OCI-LY7 (cell line): ENCODE measurements at regions not wholly inside any gene's neighbourhood (a gene's known extent, or its start where the extent isn't known, plus 50 kb on each side); places are given as distances from the start of the nearest gene placed in this dataset.

Source experiments
- BruUV-seq: library from RNA; stranded (reverse); fragments of 400-500 nt; replicated peaks from 2 replicates; lab custom pipeline; 2021; lab: Mats Ljungman, UMichigan
- CTCF ChIA-PET: fragments of 300-600 bp; sonication (Branson Sonifier 250); formaldehyde crosslinking; loops from one replicate; lab custom pipeline; 2022; ENCODE audit warnings: antibody characterized with exemption; ENCODE audit not compliant: unreplicated experiment; lab: Charles Lee
- POLR2A ChIA-PET: fragments of 300-600 bp; sonication (Branson Sonifier 250); formaldehyde crosslinking; loops from one replicate; lab custom pipeline; 2022; ENCODE audit warnings: antibody characterized with exemption; lab: Charles Lee
- DNase-seq: peaks from one replicate; pipeline ENCODE4 v3.0.0-alpha.2; 2015; ENCODE audit warnings: low spot score
- H2AFZ ChIP-seq: fragments of 200-600 bp; sonication (generic), shearing (Covaris generic); 2 replicates; pipeline ENCODE4 v1.6.1; 2014; ENCODE audit warnings: mild to moderate bottlenecking, antibody characterized with exemption, low read length, moderate library complexity
- H3K27ac ChIP-seq: fragments of 200-600 bp; sonication (generic); 2 replicates; pipeline ENCODE4 v1.5.1; 2014; ENCODE audit warnings: mixed run types, low read depth, mild to moderate bottlenecking, moderate library complexity, low read length, inconsistent platforms; ENCODE audit not compliant: poor library complexity, severe bottlenecking
- H3K36me3 ChIP-seq: fragments of 200-600 bp; sonication (generic); 2 replicates; pipeline ENCODE4 v1.6.1; 2014; ENCODE audit warnings: mild to moderate bottlenecking, antibody characterized with exemption, low read length, moderate library complexity, mixed read lengths; ENCODE audit not compliant: insufficient read depth
- H3K4me1 ChIP-seq: fragments of 200-600 bp; sonication (generic); 2 replicates; pipeline ENCODE4 v1.5.1; 2014; ENCODE audit warnings: mild to moderate bottlenecking, low read length; ENCODE audit not compliant: insufficient read depth, poor library complexity, severe bottlenecking
- H3K4me2 ChIP-seq: fragments of 200-600 bp; sonication (generic); 2 replicates; pipeline ENCODE4 v1.6.1; 2014; ENCODE audit warnings: mild to moderate bottlenecking, low read length
- H3K4me3 ChIP-seq: fragments of 200-600 bp; sonication (generic); 2 replicates; pipeline ENCODE4 v1.5.1; 2014; ENCODE audit warnings: mild to moderate bottlenecking, low read depth, low read length; ENCODE audit not compliant: poor library complexity, severe bottlenecking
- H3K79me2 ChIP-seq: fragments of 200-600 bp; sonication (generic); 2 replicates; pipeline ENCODE4 v1.6.1; 2016; ENCODE audit warnings: low read depth, mild to moderate bottlenecking, low read length, moderate library complexity, mixed read lengths; ENCODE audit not compliant: insufficient read depth
- H3K9me2 ChIP-seq: fragments of 200-600 bp; sonication (generic); 2 replicates; pipeline ENCODE4 v1.6.1; 2016; ENCODE audit warnings: mild to moderate bottlenecking, low read length, mixed read lengths; ENCODE audit not compliant: insufficient read depth
- H3K9me3 ChIP-seq: fragments of 200-600 bp; sonication (generic); 2 replicates; pipeline ENCODE4 v1.6.1; 2014; ENCODE audit warnings: mild to moderate bottlenecking, mixed run types, low read length, mixed read lengths
- H4K20me1 ChIP-seq: fragments of 200-600 bp; sonication (generic); 2 replicates; pipeline ENCODE4 v1.6.1; 2014; ENCODE audit warnings: mild to moderate bottlenecking, antibody characterized with exemption, low read length, moderate library complexity, mixed read lengths; ENCODE audit not compliant: insufficient read depth
- CTCF ChIP-seq: fragments of 200-600 bp; sonication (generic); conservative IDR thresholded peaks from 2 replicates; pipeline ENCODE4 v1.5.1; 2014; ENCODE audit warnings: mild to moderate bottlenecking, antibody characterized with exemption, low read length, moderate library complexity, mixed read lengths
- EZH2phosphoT487 ChIP-seq: fragments of 200-600 bp; sonication (generic); IDR thresholded peaks from 2 replicates; pipeline ENCODE4 v1.6.1; 2018; ENCODE audit warnings: low read depth, borderline replicate concordance, mild to moderate bottlenecking, mixed run types, antibody characterized with exemption, low read length, moderate library complexity, mixed read lengths
- intact Hi-C: fragments of 100-400 bp; cut with micrococcal nuclease; formaldehyde crosslinking; loops from one replicate; pipeline ENCODE4 v1.10.0; 2022; ENCODE audit not compliant: unreplicated experiment

- H4K20me1 ChIP-seq = no peaks in the 10 kb centered on the region
- no peak overlapping the region for H3K4me2 ChIP-seq
- H2AFZ ChIP-seq = no peak overlapping the region
- no peak for DNase-seq
- ChIA-PET POLR2A (interaction anchor here (0.6 kb wide), 1 partner anchor 109 kb away, joined by 5 read pairs; no protein-coding TSS in a partner anchor), CTCF (interaction anchor here (0.6 kb wide), 1 partner anchor 126 kb away, joined by 3 read pairs; no protein-coding TSS in a partner anchor)
- intact Hi-C loops = no loop called here
- no TSS peak for BruUV-seq
- no peaks in the 10 kb centered on the region for H3K4me1 ChIP-seq
- no peaks in the 10 kb centered on the region for H3K9me2 ChIP-seq
- H3K27ac ChIP-seq = no peak overlapping the region
- no peaks in the 10 kb centered on the region for H3K79me2 ChIP-seq
- no peak for TF ChIP-seq CTCF
- TF ChIP-seq EZH2phosphoT487 = no peak
- H3K4me3 ChIP-seq = no peak overlapping the region
- no peaks in the 10 kb centered on the region for H3K36me3 ChIP-seq
- H3K9me3 ChIP-seq = no peaks in the 10 kb centered on the region
Observed at GRCh38 chr10:3535001-3535400, 250.0 kb downstream of the KLF6 start.

GRCh38 chr10:3534433-3534832, 250.6 kb downstream of the KLF6 start:
- Histone ChIP-seq H3K4me1 (no peaks in the 10 kb centered on the region), H4K20me1 (no peaks in the 10 kb centered on the region), H3K9me2 (no peaks in the 10 kb centered on the region), H3K27ac (no peak overlapping the region), H2AFZ (no peak overlapping the region), H3K4me3 (no peak overlapping the region), H3K36me3 (no peaks in the 10 kb centered on the region), H3K4me2 (no peak overlapping the region), H3K79me2 (no peaks in the 10 kb centered on the region), H3K9me3 (no peaks in the 10 kb centered on the region)
- intact Hi-C loops = no loop called here
- POLR2A ChIA-PET = interaction anchor here (0.6 to 0.9 kb wide), 3 partner anchors 9 to 109 kb away, joined by 3 to 5 read pairs (median 3); no protein-coding TSS in a partner anchor
- CTCF ChIA-PET = no interaction called here
- no TSS peak for BruUV-seq
- no peak for TF ChIP-seq CTCF
- no peak for TF ChIP-seq EZH2phosphoT487
- DNase-seq = no peak

GRCh38 chr10:3533296-3533695, 251.7 kb downstream of the KLF6 start:
- no peaks in the 10 kb centered on the region for H3K79me2 ChIP-seq
- no peaks in the 10 kb centered on the region for H3K4me1 ChIP-seq
- no peaks in the 10 kb centered on the region for H4K20me1 ChIP-seq
- H3K9me3 ChIP-seq = no peaks in the 10 kb centered on the region
- TF ChIP-seq CTCF (no peak), EZH2phosphoT487 (no peak)
- H3K4me3 ChIP-seq = no peak overlapping the region
- no peak for DNase-seq
- H3K9me2 ChIP-seq = no peaks in the 10 kb centered on the region
- H3K27ac ChIP-seq = no peak overlapping the region
- intact Hi-C loops = no loop called here
- H3K4me2 ChIP-seq = no peak overlapping the region
- no TSS peak for BruUV-seq
- no peak overlapping the region for H2AFZ ChIP-seq
- ChIA-PET POLR2A (interaction anchor here (0.7 to 1.0 kb wide), 2 partner anchors 88 to 418 kb away, joined by 4 to 5 read pairs; no protein-coding TSS in a partner anchor), CTCF (no interaction called here)
- H3K36me3 ChIP-seq = no peaks in the 10 kb centered on the region
